ENCODE measurements at regions not wholly inside any gene's neighbourhood (a gene's known extent, or its start where the extent isn't known, plus 50 kb on each side); places are given as distances from the start of the nearest gene placed in this dataset.
"Not testable (repeated sequence)": the region's sequence is repeated elsewhere in the genome, so short reads cannot be mapped to it uniquely, and the experiment has no call there.

DNA sequence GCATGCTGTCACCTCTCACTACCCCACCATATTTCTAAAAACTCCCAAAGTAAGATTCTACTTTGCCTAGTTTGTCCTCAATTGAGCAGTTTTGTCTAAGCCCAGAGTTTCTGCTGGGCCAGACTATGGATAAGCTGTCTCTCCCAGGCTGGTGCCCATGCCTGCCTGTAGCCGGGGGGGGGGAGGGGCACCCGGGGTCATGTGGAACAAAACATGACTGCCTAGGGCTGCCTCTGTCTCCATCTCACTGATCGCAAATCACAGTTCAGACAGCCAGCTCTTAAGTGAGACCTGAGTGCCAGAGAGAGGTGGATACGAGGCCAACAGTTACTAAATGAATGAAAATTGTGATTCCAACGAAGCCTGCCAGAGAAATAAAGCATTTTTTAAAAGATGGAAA, 78.8 kb upstream of the RPRML start:
- WGBS, 2 donors, result 70 to 78% methylated on average over 2 to 3 of the region's 5 CpGs
- DNase-seq, result no peak
- no peaks in the 10 kb centered on the region for H3K4me1 ChIP-seq
- H3K4me3 ChIP-seq, result no peak overlapping the region
- TF ChIP-seq, protein P1, sequence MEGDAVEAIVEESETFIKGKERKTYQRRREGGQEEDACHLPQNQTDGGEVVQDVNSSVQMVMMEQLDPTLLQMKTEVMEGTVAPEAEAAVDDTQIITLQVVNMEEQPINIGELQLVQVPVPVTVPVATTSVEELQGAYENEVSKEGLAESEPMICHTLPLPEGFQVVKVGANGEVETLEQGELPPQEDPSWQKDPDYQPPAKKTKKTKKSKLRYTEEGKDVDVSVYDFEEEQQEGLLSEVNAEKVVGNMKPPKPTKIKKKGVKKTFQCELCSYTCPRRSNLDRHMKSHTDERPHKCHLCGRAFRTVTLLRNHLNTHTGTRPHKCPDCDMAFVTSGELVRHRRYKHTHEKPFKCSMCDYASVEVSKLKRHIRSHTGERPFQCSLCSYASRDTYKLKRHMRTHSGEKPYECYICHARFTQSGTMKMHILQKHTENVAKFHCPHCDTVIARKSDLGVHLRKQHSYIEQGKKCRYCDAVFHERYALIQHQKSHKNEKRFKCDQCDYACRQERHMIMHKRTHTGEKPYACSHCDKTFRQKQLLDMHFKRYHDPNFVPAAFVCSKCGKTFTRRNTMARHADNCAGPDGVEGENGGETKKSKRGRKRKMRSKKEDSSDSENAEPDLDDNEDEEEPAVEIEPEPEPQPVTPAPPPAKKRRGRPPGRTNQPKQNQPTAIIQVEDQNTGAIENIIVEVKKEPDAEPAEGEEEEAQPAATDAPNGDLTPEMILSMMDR (IDR thresholded peaks at IDR 0.05), result no peak
- TF ChIP-seq POLR2A (IDR thresholded peaks at IDR 0.05), result no peak
- H3K36me3 ChIP-seq, result peaks cover 0 to 40% (median 9%) of the 10 kb centered on the region in 3 donors
- no peaks in the 10 kb centered on the region for H3K27me3 ChIP-seq
- H3K27ac ChIP-seq, result no peak overlapping the region
- intact Hi-C loops (cut with DNase I), result no loop called here
- no peaks in the 10 kb centered on the region for H3K9me3 ChIP-seq

DNA sequence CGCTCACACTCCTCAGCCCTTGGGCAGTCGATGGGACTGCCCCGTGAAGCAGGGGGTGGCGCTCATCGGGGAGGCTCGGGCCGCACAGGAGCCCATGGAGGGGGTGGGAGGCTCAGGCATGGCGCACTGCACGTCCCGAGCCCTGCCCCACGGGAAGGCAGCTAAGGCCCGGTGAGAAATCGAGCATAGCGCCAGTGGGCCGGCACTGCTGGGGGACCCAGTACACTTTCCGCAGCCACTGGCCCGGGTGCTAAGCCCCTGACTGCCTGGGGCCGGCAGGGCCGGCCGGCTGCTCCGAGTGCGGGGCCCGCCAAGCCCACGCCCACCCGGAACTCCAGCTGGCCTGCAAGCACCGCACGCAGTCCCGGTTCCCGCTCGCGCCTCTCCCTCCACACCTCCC, 78.2 kb upstream of the RPRML start:
- H3K27ac ChIP-seq; H3K9me3 ChIP-seq; H3K27me3 ChIP-seq; H3K4me3 ChIP-seq; H3K4me1 ChIP-seq; intact Hi-C loops (cut with DNase I); DNase-seq: not testable (repeated sequence)
- peaks cover 0 to 46% (median 9%) of the 10 kb centered on the region in 3 donors for H3K36me3 ChIP-seq
- WGBS, 2 donors, result 100% methylated on average over 3 of the region's 31 CpGs; no CpG with 5 or more reads in 1 of the 2 donors

DNA sequence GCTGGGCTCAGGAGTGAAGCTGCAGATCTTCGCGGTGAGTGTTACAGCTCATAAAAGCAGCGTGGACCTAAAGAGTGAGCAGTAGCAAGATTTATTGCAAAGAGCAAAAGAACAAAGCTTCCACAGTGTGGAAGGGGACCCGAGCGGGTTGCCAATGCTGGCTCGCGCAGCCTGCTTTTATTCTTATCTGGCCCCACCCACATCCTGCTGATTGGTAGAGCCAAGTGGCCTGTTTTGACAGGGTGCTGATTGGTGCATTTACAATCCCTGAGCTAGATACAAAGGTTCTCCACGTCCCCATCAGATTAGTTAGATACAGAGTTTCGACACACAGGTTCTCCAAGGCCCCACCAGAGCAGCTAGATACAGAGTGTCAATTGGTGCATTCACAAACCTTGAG, 77.6 kb upstream of the RPRML start:
- H3K27ac ChIP-seq; DNase-seq; intact Hi-C loops (cut with DNase I); H3K4me1 ChIP-seq; H3K9me3 ChIP-seq; H3K4me3 ChIP-seq; H3K27me3 ChIP-seq: not testable (repeated sequence)
- 97% methylated on average over 6 to 7 of the region's 9 CpGs for WGBS, 2 donors
- peaks cover 0 to 48% (median 9%) of the 10 kb centered on the region in 3 donors for H3K36me3 ChIP-seq
